ELR (cell line): ENCODE measurements at regions not wholly inside any gene's neighbourhood (a gene's known extent, or its start where the extent isn't known, plus 50 kb on each side); places are given as distances from the start of the nearest gene placed in this dataset.
"Not testable (repeated sequence)": the region's sequence is repeated elsewhere in the genome, so short reads cannot be mapped to it uniquely, and the experiment has no call there.

Source experiments
- DNase-seq: peaks from one replicate; pipeline ENCODE4 v3.0.0-alpha.2; 2015; ENCODE audit warnings: low read depth

DNA sequence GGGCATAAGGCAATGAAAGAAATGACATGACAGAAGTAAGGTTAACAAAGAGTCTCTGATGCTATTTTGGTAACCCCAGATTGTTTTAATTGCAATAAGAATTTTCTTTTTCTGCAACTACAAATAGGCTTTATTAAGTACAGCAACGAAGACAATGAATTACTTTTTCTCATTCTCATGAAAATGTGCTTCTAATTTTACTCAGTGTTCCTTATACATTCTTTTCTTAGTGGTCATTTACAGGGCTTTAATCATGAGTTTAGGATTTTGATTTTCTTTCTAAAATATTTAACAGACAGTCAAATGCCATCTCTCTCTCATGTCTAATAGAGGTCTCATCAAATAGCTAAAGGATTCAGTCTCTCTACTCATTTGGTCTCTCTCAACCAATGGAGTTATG, 452.1 kb downstream of the RAP2B start:
- no peak for DNase-seq

DNA sequence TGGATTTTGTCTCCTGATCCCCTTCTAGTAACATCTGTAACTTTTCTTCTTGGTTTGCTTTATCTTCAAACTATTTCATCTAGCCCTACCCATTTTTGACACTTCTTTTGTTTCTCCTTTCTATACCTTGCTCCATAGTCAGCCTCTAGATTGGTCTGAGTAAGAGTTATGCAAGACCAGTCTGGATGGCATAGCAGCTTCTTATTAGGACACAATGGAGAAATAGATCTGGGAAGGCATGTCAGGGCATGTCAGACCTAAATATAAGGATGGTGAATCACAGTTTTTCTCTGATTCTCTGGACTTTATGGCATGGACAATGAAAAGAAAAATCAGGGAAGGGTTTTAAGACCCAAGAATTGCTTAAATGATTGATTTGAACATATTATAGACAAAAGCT, 452.5 kb downstream of the RAP2B start:
- DNase-seq, result peak; percentile 13

DNA sequence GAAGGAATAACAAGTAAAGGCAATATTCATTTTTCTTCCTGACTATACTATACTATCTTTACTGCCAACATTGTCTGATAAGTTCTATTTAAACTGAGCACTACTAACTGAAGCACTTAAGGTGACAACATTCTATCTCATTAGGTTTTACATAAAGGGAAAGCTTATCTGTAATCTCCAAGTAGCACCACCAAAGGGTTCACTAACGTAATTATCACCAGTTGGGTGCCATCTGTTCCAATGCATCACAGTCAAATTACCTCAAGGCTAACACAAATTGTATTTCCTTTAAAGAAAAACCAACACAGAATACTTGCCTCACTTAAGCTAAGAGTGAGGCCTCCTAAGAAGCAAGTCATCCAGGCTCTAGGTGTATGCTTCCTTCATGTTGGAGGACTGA, 453.8 kb downstream of the RAP2B start:
- DNase-seq, result no peak

DNA sequence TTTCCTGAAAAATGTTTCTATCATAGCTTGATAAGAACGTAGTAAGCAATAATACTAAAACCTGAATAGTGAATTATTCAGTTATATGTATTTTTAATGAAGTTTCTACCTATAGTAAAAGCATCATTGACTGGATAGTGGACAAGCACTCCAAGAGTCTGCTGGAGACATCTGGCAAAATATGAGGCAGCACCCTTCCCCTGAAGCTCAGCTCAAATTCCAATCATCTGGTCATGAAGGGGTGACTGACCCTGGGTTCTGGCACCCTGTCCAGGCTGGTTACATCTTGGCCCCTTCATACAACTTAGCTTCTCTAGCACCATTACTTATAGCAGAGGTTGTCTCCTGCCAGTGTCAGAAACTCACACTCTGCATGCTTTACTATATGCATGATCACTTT, 455.4 kb downstream of the RAP2B start:
- no peak for DNase-seq

DNA sequence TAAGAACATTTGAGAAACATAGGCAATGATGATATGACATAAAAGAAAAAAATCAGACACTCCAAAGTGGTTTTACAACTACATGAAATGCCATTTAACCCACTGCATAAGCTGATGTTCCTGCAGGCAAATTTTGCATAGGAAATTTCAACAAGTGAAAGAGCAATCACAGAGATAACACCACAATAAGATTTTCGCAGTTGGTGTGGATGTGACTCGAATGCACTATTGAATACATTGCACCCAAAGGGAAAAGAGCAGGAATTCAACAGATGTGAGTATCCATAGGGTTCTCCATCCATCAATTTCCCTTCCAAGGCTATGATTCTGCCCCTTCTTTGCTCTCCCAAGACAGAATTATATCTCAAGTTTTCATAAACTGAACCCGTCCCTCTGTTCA, 456.1 kb downstream of the RAP2B start:
- DNase-seq, result no peak

DNA sequence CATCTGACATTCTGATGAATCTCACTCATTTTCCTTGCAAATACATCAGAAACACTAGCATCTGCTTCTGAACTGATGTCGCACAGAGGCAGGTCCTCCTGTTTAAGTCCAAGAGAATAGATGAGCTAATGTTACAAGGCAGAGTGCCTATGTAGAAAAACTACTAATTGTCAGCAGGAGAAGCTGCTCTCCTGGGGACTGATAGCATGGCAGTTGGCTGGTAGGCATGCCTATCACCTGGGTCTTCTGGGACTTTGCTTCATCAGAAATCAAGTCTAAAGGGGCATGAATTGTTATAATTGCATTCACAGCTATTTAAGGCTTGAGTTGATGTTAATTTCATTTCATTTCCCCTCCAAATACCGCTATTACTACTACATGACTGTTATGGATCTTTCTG, 457.2 kb downstream of the RAP2B start:
- no peak for DNase-seq

DNA sequence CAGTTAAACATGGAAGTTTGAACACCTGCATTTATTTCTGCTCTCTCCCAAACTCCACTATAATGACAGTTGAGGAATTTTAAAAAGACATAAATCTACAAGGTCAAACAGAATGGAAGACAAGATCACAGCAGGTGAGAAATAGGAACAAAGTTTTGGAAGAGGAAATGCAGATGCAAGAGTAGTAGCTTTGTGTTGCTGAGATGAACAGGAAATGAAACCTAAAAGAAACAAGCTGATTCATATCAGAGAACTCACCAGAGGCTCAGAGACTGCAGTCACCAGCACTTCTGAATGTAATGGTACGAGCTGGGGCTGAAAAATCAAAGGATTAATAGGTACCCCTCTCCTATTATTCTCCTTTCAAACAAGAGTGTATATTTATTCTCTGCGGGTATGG, 459.9 kb downstream of the RAP2B start:
- DNase-seq, result peak; percentile 25

DNA sequence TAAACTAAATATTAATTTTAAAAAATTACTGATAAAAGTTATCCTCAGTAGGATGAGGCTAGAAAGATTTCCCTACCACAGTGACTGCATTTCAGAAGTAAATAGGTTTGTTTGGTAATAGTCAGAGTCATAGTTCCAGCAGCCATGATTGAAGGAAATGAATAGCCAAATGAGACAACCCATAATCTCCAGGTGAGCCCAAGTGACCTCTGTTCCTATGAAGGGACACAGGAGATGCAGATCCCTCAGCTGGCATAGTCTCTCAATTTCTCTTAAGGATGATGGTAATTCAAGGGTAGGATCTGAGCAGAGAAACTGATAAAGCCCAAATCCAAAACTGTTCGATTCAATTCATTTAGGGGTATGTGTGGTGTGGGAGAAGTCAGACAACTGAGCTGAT, 461.8 kb downstream of the RAP2B start:
- DNase-seq, result no peak

DNA sequence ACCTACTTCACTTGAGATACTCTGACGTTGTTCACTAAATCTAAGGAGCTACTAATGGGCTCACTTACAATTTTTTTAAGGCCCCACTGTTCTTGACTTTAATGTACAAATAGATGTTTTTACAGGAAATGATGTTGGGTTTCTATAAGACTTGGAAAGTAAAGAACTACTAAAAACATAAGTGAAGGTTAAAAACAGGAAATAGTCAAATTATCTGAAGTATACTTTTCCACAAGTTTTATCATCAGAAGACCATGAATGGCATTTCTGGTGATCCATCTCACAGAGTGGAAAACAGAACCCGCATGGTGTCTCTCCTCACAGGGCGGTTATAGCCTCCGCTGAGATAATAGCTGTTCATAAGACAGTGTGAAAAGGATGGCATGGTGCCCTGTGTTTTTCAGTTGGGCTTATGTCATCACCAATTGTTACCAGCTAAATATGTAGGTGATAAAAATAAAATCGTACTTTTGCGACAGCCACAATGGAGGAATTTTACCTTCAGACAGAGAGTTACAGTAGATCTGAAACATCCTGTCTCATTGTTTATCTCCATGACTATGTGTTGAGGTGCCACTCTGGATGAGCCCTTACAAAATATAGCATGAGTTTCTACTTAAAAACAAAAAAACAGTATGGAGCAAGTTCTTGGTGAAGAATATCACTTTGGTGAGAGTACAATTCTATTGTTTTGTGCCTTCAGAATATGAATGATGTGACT, 462.4 kb downstream of the RAP2B start:
- no peak for DNase-seq

DNA sequence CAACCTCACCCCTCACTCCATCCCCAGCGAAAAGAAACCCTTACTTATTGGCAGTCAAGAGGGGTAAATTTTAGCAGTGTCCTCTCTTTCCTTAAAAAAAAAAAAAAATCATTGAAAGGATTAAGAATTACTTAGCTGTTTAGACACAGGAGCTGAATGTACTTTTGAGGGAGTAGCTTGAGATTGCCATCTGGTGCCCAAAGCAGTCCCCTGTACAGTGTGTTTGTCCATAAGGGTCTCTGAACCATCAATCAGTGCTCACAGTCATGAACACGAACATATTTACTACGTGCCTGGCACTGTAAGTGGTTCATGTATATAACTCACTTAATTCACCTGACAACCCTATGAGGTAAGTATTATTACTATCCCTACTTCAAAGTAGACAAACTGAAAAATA, 463.5 kb downstream of the RAP2B start:
- DNase-seq, result peak; percentile 5

DNA sequence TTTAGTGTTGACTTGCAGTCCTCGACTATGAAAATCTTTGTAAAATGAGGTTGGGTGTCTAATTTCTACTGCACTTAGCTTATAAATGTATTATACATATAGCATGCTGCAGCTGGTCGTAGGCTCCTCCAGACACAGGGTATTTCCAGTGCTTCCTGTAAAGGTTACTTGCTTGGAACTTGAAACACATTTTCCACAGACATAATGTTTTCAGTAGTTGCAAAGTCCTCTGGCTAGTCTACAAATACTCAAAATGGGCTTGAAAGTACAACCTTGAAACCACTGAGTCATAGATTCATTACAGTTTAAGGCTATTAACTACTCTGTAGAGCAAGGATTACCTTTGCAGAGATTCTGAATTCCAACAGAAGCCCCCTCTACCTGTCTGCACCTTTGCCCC, 464.1 kb downstream of the RAP2B start:
- DNase-seq, result no peak

DNA sequence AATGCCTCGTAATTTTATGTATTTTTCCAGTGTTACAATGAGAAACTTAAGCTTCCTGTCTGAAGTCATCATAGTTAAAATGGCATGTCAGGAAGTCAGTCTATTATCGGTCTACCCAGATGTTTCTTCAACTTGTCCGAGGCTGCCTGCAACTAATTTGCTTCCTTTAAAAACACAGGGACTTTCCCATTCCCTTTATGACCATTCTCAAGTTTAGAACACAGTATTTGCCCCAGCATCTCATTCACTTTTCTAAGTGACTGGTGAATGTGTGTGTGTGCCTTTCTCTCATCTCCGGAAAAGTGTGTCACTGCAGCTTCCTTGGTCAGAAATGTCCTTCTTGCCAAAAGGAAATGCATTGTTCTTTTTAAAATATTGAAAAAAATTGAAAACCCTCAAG, 466.6 kb downstream of the RAP2B start:
- DNase-seq, result no peak

DNA sequence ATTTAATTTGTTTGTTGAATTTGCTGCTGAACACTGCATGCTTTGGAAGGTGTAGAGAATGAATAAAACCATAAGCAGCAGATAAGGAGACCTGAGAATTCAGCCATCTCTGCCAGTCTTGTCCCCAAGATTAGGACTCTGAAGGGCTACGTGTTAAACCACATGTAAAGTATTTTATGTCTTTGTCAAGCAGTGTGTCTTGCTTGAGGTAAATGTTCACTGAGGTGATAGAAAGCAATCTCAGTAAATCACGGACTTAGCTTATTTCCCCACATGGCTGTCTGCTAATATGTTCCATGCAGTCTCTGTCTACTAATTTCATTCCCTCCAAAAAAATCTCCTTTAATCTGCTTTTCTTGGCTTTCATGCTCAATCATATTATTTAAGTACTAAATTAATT, 467.1 kb downstream of the RAP2B start:
- no peak for DNase-seq

DNA sequence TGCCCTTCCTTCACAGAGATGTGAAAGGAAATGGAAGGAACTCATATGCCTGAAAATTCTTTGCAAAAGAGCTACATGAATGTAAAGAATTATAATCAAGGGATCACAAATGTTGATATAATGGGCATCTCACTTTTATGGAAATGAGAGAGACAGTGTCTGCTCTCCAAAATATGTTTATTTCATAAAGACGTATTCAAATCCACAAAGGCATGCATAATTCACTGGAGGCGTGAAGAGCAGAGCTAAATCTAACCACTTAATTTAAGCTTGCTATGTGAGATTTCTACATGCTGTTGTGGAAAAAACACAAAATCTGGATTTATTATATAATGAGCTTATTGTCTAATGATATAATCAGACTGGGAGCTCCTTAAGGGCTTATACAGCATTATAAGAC, 469.1 kb downstream of the RAP2B start:
- DNase-seq, result no peak

DNA sequence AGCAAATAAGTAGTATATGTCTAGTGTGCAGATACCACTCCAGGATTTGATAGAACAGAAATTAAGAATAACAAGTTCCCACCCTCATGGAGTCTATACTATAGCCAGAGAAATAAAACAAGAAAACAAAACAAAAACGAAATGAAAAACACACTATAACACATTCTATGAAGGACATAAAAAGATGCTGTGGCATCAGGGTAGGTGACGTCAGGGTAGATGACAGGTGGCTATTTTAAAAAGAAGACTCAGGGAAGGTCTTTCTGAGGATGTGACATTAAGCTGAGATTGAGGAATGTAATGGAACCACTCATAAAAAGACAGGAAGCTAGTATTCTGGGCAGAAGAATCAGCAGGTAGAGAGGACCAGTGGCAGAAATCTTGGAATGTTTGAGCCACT, 469.6 kb downstream of the RAP2B start:
- no peak for DNase-seq

DNA sequence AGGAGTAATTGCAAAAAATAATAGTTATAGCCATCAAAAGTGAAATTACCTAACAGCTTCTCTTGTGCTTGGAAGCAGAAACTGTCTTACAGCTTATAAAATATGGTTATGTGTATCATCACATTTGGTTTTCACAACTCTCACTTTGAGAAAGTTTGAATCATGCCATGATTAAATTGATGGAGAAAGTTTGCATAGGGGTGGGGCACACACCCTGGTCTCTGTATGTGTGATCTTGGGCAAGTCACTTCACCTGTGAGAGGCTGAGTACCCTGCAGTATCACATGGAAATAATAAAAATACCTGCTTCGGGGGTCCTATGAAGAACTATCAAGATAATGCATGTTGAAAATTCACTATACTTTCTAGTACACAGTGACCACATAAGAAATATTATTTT, 471.4 kb downstream of the RAP2B start:
- no peak for DNase-seq

DNA sequence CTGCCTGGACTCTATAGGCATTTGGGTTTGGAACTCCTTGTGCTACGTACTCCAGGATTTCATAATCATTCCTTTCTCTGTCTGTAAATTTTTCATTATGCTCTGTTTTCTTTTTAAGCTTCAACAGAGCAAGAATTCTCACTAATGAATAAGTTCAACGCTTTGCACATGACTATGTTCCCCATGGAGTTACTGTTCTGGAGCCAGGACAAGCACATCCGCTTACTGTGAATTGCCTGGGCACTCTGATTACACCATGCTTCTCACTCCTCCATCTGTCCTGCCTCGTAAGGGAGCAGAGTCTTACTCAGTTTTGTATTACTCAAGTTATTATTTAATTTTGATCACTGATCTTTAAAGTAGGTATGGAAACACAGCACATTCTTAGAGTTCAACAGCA, 472.7 kb downstream of the RAP2B start:
- no peak for DNase-seq

DNA sequence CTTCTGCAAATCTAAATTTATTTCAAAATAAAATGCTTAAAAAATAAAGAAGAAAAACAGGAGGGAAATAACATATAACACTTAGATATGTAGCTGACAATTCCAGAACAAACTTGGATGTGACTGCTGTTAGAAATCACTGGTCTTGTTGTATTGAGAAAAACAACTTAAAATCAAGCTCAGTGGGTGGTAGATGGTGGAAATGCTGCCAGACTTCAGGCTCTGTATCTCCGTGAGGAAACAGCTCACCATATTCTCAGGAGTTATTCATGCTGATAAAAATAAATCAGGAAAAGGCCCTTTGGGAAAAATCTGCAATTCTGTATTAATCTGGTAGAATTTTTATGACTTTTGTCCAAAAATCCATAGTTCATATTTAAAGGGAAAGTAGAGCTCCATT, 477.6 kb downstream of the RAP2B start:
- no peak for DNase-seq

DNA sequence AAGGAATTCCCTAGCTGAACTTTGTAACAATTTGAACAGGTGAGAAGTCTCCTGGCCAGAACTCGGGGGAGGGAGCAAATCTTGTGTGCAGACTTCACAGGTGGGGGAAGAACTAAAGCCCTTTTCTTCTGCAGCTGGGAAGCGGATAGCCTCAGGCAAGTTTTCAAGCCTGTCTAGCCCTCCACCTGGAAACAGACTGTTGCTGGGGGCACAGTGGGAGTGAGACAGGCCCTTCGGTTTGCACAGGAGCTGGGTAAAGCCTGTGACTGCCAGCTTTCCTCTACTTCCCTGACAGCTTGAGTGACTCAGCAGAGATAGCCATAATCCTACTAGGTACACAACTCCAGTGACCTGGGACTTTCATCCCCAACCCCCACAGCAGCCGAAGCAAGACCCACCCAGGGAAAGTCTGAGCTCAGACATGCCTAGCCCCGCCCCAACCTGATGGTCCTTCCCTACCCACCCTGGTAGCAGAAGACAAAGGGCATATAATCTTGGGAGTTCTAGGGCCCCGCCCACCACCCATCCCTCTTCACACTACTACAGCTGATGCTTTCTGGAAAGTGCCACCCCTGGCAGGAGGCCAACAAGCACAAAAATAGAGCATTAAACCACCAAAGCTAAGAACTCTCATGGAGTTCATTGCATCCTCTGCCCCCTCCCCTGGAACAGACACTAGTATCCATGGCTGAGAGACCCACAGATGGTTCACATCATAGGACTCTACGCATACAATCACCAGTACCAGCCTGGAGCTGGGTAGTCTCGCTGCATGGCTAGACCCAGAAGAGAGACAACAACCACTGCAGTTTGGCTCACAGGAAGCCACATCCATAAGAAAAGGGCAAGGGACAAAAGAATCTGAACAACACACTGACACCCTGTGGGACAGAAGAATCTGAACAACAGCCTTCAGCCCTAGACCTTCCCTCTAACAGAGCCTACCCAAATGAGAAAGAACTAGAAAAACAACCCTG, 479.0 kb downstream of the RAP2B start:
- no peak for DNase-seq

DNA sequence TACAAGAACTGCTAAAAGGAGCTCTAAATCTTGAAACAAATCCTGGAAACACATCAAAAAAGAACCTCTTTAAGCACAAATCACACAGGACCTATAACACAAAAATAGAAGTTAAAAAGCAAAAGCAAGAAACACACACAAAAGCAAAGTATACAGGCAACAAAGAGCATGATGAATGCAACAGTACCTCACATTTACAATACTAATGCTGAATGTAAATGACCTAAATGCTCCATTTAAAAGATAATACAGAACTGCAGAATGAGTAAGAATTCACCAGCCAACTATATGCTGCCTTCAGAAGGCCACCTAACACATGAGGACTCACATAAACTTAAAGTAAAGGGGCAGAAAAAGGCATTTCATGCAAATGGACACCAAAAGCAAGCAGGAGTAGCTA, 478.6 kb upstream of the ARHGEF26 start:
- not testable (repeated sequence) for DNase-seq

DNA sequence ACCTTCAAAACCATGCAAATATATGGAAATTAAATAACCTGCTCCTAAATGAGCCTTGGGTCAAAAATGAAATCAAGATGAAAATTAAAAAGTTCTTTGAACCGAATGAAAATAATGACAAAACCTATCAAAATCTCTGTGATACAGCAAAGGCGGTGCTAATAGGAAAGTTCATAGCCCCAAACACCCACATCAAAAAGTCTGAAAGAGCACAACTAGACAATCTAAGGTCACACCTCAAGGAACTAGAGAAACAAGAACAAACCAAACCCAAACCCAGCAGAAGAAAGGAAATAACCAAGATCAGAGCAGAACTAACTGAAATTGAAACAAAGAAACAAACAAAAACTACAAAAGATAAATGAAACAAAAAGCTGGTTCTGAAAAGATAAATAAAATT, 477.7 kb upstream of the ARHGEF26 start:
- DNase-seq, result not testable (repeated sequence)

DNA sequence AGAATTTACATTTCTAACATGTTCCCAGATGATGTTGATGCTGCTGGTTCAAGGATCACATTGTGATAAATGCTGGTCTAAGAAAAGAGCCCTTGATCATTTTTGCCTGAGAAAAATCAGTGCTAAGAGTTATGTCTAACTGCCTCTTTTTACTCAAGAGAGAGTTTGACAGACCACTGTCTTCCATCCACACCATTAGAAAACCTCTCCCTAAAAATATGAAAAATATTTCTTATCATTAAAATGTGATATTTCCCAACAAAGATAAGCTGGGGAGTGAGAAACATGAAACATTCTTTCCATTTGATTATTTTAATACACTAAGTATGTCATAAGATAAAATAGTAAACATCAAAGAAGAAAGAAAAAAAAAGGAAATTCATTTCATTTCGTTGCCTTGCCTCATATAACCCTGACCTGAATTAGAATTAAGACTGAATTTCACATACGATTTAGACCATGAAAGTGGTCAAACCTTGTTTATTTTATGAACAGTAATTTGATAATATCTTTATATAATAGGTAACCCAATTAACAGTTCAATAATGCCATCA, 471.8 kb upstream of the ARHGEF26 start:
- no peak for DNase-seq

DNA sequence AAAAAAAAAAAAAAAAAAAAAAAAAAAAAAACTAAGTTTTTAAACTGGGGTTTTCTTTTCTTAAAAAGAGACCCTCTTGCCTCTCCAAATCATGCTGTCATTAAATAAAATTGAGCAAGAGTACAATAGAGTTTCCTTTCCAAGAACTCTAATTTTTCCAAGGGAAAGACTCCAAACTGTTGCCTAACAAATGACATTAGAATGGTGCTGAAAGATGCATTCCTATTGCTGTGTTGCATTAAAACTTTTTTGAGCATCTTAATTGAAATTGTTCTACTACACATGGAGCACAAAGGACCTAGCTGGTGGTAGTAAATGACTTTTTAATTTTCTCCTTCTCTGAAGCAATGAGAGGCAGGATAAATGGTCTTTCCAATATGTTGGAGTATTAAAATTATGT, 469.1 kb upstream of the ARHGEF26 start:
- no peak for DNase-seq
